ENCODE measurements at regions not wholly inside any gene's neighbourhood (a gene's known extent, or its start where the extent isn't known, plus 50 kb on each side); places are given as distances from the start of the nearest gene placed in this dataset.

GRCh38 chrX:40333344-40333743 is 235.6 kb upstream of the BCOR start:
- no CpG with 5 or more reads among the region's 3 CpGs for WGBS (ENCODE audit: extremely low coverage, insufficient coverage, low lambda C conversion rate)
- no peak overlapping the region for H2BK120ac ChIP-seq (ENCODE audit: low read depth, low read length)
- H4K5ac ChIP-seq (ENCODE audit: low read length): no peak overlapping the region
- no peak overlapping the region for H3K18ac ChIP-seq (ENCODE audit: low read length)
- no peak overlapping the region for H4K8ac ChIP-seq (ENCODE audit: low read depth, low read length)
- no peak overlapping the region for H2BK5ac ChIP-seq (ENCODE audit: low read length)
- no peak overlapping the region for H3K27ac ChIP-seq (ENCODE audit: low read depth, low read length)
- no peak overlapping the region for H3K4ac ChIP-seq (ENCODE audit: low read depth, low read length)
- H3K27me3 ChIP-seq (ENCODE audit: insufficient read depth, low read length, poor library complexity): no peaks in the 10 kb centered on the region
- no peak overlapping the region for H3K9ac ChIP-seq (ENCODE audit: low read length)
- no peaks in the 10 kb centered on the region for H3K79me2 ChIP-seq (ENCODE audit: control insufficient read depth, insufficient read depth, low read length)
- no peaks in the 10 kb centered on the region for H3K36me3 ChIP-seq (ENCODE audit: control insufficient read depth, insufficient read depth, low read length)
- H3K4me2 ChIP-seq (ENCODE audit: low read length): no peak overlapping the region
- H2BK15ac ChIP-seq (replicated peaks; ENCODE audit: low read depth): no peak overlapping the region
- no peak overlapping the region for H3K4me3 ChIP-seq (ENCODE audit: low read length)
- H2AK5ac ChIP-seq (ENCODE audit: low read length): no peak overlapping the region
- H3K56ac ChIP-seq (ENCODE audit: low read length): no peak overlapping the region
- H3K79me1 ChIP-seq (ENCODE audit: low read length): no peaks in the 10 kb centered on the region
- H3K4me1 ChIP-seq (ENCODE audit: control insufficient read depth, low read depth, low read length): no peaks in the 10 kb centered on the region
- no peak for DNase-seq
- H3K23ac ChIP-seq (ENCODE audit: low read length): no peak overlapping the region

GRCh38 chrX:40331762-40332161 is 234.0 kb upstream of the BCOR start:
- no peaks in the 10 kb centered on the region for H3K27me3 ChIP-seq (ENCODE audit: insufficient read depth, low read length, poor library complexity)
- no peak overlapping the region for H3K4me3 ChIP-seq (ENCODE audit: low read length)
- H3K18ac ChIP-seq (ENCODE audit: low read length): no peak overlapping the region
- H3K27ac ChIP-seq (ENCODE audit: low read depth, low read length): no peak overlapping the region
- H3K9ac ChIP-seq (ENCODE audit: low read length): no peak overlapping the region
- H3K36me3 ChIP-seq (ENCODE audit: control insufficient read depth, insufficient read depth, low read length): no peaks in the 10 kb centered on the region
- no peak overlapping the region for H3K4me2 ChIP-seq (ENCODE audit: low read length)
- no peak overlapping the region for H2BK120ac ChIP-seq (ENCODE audit: low read depth, low read length)
- no peak overlapping the region for H2BK15ac ChIP-seq (replicated peaks; ENCODE audit: low read depth)
- no peak overlapping the region for H4K5ac ChIP-seq (ENCODE audit: low read length)
- no peak overlapping the region for H2BK5ac ChIP-seq (ENCODE audit: low read length)
- no peak overlapping the region for H3K23ac ChIP-seq (ENCODE audit: low read length)
- no peak overlapping the region for H2AK5ac ChIP-seq (ENCODE audit: low read length)
- H3K4me1 ChIP-seq (ENCODE audit: control insufficient read depth, low read depth, low read length): no peaks in the 10 kb centered on the region
- no peak for DNase-seq
- H3K56ac ChIP-seq (ENCODE audit: low read length): no peak overlapping the region
- H3K4ac ChIP-seq (ENCODE audit: low read depth, low read length): no peak overlapping the region
- H3K79me1 ChIP-seq (ENCODE audit: low read length): no peaks in the 10 kb centered on the region
- no CpG with 5 or more reads among the region's 5 CpGs for WGBS (ENCODE audit: extremely low coverage, insufficient coverage, low lambda C conversion rate)
- H4K8ac ChIP-seq (ENCODE audit: low read depth, low read length): no peak overlapping the region
- H3K79me2 ChIP-seq (ENCODE audit: control insufficient read depth, insufficient read depth, low read length): no peaks in the 10 kb centered on the region

GRCh38 chrX:40331353-40331752 is 233.6 kb upstream of the BCOR start:
- DNase-seq: no peak
- no CpG with 5 or more reads among the region's 5 CpGs for WGBS (ENCODE audit: extremely low coverage, insufficient coverage, low lambda C conversion rate)

GRCh38 chrX:40329616-40330015 is 231.9 kb upstream of the BCOR start:
- Histone ChIP-seq H4K5ac (ENCODE audit: low read length) (no peak overlapping the region), H3K4me3 (ENCODE audit: low read length) (no peak overlapping the region), H3K4me1 (ENCODE audit: control insufficient read depth, low read depth, low read length) (no peaks in the 10 kb centered on the region), H3K23ac (ENCODE audit: low read length) (no peak overlapping the region), H2BK15ac (replicated peaks; ENCODE audit: low read depth) (no peak overlapping the region), H3K56ac (ENCODE audit: low read length) (no peak overlapping the region), H3K79me1 (ENCODE audit: low read length) (no peaks in the 10 kb centered on the region), H3K4me2 (ENCODE audit: low read length) (no peak overlapping the region), H3K27me3 (ENCODE audit: insufficient read depth, low read length, poor library complexity) (no peaks in the 10 kb centered on the region), H3K79me2 (ENCODE audit: control insufficient read depth, insufficient read depth, low read length) (no peaks in the 10 kb centered on the region), H2BK120ac (ENCODE audit: low read depth, low read length) (no peak overlapping the region), H3K27ac (ENCODE audit: low read depth, low read length) (no peak overlapping the region), H3K9ac (ENCODE audit: low read length) (no peak overlapping the region), H3K4ac (ENCODE audit: low read depth, low read length) (no peak overlapping the region), H3K36me3 (ENCODE audit: control insufficient read depth, insufficient read depth, low read length) (no peaks in the 10 kb centered on the region), H2BK5ac (ENCODE audit: low read length) (no peak overlapping the region), H2AK5ac (ENCODE audit: low read length) (no peak overlapping the region), H4K8ac (ENCODE audit: low read depth, low read length) (no peak overlapping the region), H3K18ac (ENCODE audit: low read length) (no peak overlapping the region)
- WGBS (ENCODE audit: extremely low coverage, insufficient coverage, low lambda C conversion rate): no CpG with 5 or more reads among the region's 2 CpGs
- no peak for DNase-seq

More at GRCh38 chrX:40331353-40331752, 233.6 kb upstream of the BCOR start:
- H3K27ac ChIP-seq (ENCODE audit: low read depth, low read length): no peak overlapping the region
- H4K5ac ChIP-seq (ENCODE audit: low read length): no peak overlapping the region
- no peak overlapping the region for H2AK5ac ChIP-seq (ENCODE audit: low read length)
- no peak overlapping the region for H3K56ac ChIP-seq (ENCODE audit: low read length)
- no peak overlapping the region for H3K4me3 ChIP-seq (ENCODE audit: low read length)
- no peaks in the 10 kb centered on the region for H3K36me3 ChIP-seq (ENCODE audit: control insufficient read depth, insufficient read depth, low read length)
- no peak overlapping the region for H3K4me2 ChIP-seq (ENCODE audit: low read length)
- H3K18ac ChIP-seq (ENCODE audit: low read length): no peak overlapping the region
- H3K79me2 ChIP-seq (ENCODE audit: control insufficient read depth, insufficient read depth, low read length): no peaks in the 10 kb centered on the region
- no peaks in the 10 kb centered on the region for H3K79me1 ChIP-seq (ENCODE audit: low read length)
- H3K27me3 ChIP-seq (ENCODE audit: insufficient read depth, low read length, poor library complexity): no peaks in the 10 kb centered on the region
- H2BK5ac ChIP-seq (ENCODE audit: low read length): no peak overlapping the region
- no peak overlapping the region for H3K9ac ChIP-seq (ENCODE audit: low read length)
- H3K4me1 ChIP-seq (ENCODE audit: control insufficient read depth, low read depth, low read length): no peaks in the 10 kb centered on the region
- H2BK15ac ChIP-seq (replicated peaks; ENCODE audit: low read depth): no peak overlapping the region
- no peak overlapping the region for H3K4ac ChIP-seq (ENCODE audit: low read depth, low read length)
- H3K23ac ChIP-seq (ENCODE audit: low read length): no peak overlapping the region
- no peak overlapping the region for H2BK120ac ChIP-seq (ENCODE audit: low read depth, low read length)
- no peak overlapping the region for H4K8ac ChIP-seq (ENCODE audit: low read depth, low read length)

GRCh38 chrX:40327085-40327484 is 229.3 kb upstream of the BCOR start:
- Histone ChIP-seq H4K5ac (ENCODE audit: low read length) (no peak overlapping the region), H3K27me3 (ENCODE audit: insufficient read depth, low read length, poor library complexity) (no peaks in the 10 kb centered on the region), H2BK5ac (ENCODE audit: low read length) (no peak overlapping the region), H4K8ac (ENCODE audit: low read depth, low read length) (no peak overlapping the region), H3K79me1 (ENCODE audit: low read length) (no peaks in the 10 kb centered on the region), H2BK15ac (replicated peaks; ENCODE audit: low read depth) (no peak overlapping the region), H3K4me1 (ENCODE audit: control insufficient read depth, low read depth, low read length) (no peaks in the 10 kb centered on the region), H3K56ac (ENCODE audit: low read length) (peak overlapping the region; percentile 15), H2AK5ac (ENCODE audit: low read length) (no peak overlapping the region), H3K23ac (ENCODE audit: low read length) (no peak overlapping the region), H3K18ac (ENCODE audit: low read length) (no peak overlapping the region), H3K4me3 (ENCODE audit: low read length) (no peak overlapping the region), H3K4ac (ENCODE audit: low read depth, low read length) (no peak overlapping the region), H3K36me3 (ENCODE audit: control insufficient read depth, insufficient read depth, low read length) (no peaks in the 10 kb centered on the region), H3K79me2 (ENCODE audit: control insufficient read depth, insufficient read depth, low read length) (no peaks in the 10 kb centered on the region), H3K9ac (ENCODE audit: low read length) (no peak overlapping the region), H3K27ac (ENCODE audit: low read depth, low read length) (no peak overlapping the region), H3K4me2 (ENCODE audit: low read length) (no peak overlapping the region), H2BK120ac (ENCODE audit: low read depth, low read length) (no peak overlapping the region)
- no CpG with 5 or more reads among the region's 1 CpG for WGBS (ENCODE audit: extremely low coverage, insufficient coverage, low lambda C conversion rate)
- peak; percentile 6 for DNase-seq

GRCh38 chrX:40326186-40326965 is 228.6 kb upstream of the BCOR start:
- Histone ChIP-seq H4K8ac (ENCODE audit: low read depth, low read length) (no peak overlapping the region), H3K4me1 (ENCODE audit: control insufficient read depth, low read depth, low read length) (no peaks in the 10 kb centered on the region), H3K4me3 (ENCODE audit: low read length) (no peak overlapping the region), H3K79me1 (ENCODE audit: low read length) (no peaks in the 10 kb centered on the region), H2BK5ac (ENCODE audit: low read length) (no peak overlapping the region), H3K56ac (ENCODE audit: low read length) (no peak overlapping the region), H3K27me3 (ENCODE audit: insufficient read depth, low read length, poor library complexity) (no peaks in the 10 kb centered on the region), H3K4me2 (ENCODE audit: low read length) (no peak overlapping the region), H3K27ac (ENCODE audit: low read depth, low read length) (no peak overlapping the region), H2AK5ac (ENCODE audit: low read length) (no peak overlapping the region), H3K4ac (ENCODE audit: low read depth, low read length) (no peak overlapping the region), H2BK15ac (replicated peaks; ENCODE audit: low read depth) (no peak overlapping the region), H3K23ac (ENCODE audit: low read length) (no peak overlapping the region), H4K5ac (ENCODE audit: low read length) (no peak overlapping the region), H3K79me2 (ENCODE audit: control insufficient read depth, insufficient read depth, low read length) (no peaks in the 10 kb centered on the region), H3K9ac (ENCODE audit: low read length) (no peak overlapping the region), H3K36me3 (ENCODE audit: control insufficient read depth, insufficient read depth, low read length) (no peaks in the 10 kb centered on the region), H3K18ac (ENCODE audit: low read length) (no peak overlapping the region), H2BK120ac (ENCODE audit: low read depth, low read length) (no peak overlapping the region)
- WGBS (ENCODE audit: extremely low coverage, insufficient coverage, low lambda C conversion rate): no CpG with 5 or more reads among the region's 8 CpGs
- peak; percentile 65 for DNase-seq
